CD4-positive, alpha-beta T cell (primary cell): ENCODE measurements at regions not wholly inside any gene's neighbourhood (a gene's known extent, or its start where the extent isn't known, plus 50 kb on each side); places are given as distances from the start of the nearest gene placed in this dataset.
A peak's percentile ranks its signal among the peaks of the same experiment; 100 is the strongest.

ENCODE experiments used
- ATAC-seq: fragments of 200-7000 bp; cut with Tn5 transposase; one replicate; pipeline ENCODE4 v1.10.0; 2022; ENCODE audit warnings: mild to moderate bottlenecking; ENCODE audit not compliant: poor library complexity
- CTCF ChIA-PET: fragments of 350-600 bp; sonication (Branson Sonifier 250); formaldehyde crosslinking; loops from one replicate; lab custom pipeline; 2021; ENCODE audit warnings: antibody characterized with exemption, inconsistent platforms; lab: Charles Lee
- POLR2A ChIA-PET: fragments of 350-600 bp; sonication (Branson Sonifier 250); formaldehyde crosslinking; loops from one replicate; lab custom pipeline; 2021; ENCODE audit warnings: antibody characterized with exemption, inconsistent platforms; lab: Charles Lee
- DNase-seq, 14 experiments: peaks; one replicate each; pipeline ENCODE4 v3.0.0-alpha.2; 2013 to 2020; ENCODE audit warnings: mixed read lengths in 2 of 14
- H3K27ac ChIP-seq, 2 donors: one replicate each; pipeline versions ENCODE4 v1.5.1 to v1.7.0; 2013; ENCODE audit warnings: low read length in 2 of 2, low read depth in 1 of 2, mild to moderate bottlenecking in 1 of 2
- H3K27me3 ChIP-seq, 2 experiments: 1 replicate in 1 of 2; 2 replicates in 1 of 2; pipeline versions ENCODE4 v1.6.1 to v1.7.0; 2013; ENCODE audit warnings: low read length in 2 of 2, control low read depth in 1 of 2, mild to moderate bottlenecking in 1 of 2, moderate library complexity in 1 of 2; ENCODE audit not compliant: insufficient read depth in 2 of 2, control insufficient read depth in 1 of 2
- H3K36me3 ChIP-seq: one replicate; pipeline ENCODE4 v1.6.1; 2013; ENCODE audit warnings: low read length, control low read depth; ENCODE audit not compliant: insufficient read depth
- H3K4me1 ChIP-seq: one replicate; pipeline ENCODE4 v1.6.1; 2013; ENCODE audit warnings: low read length, control low read depth; ENCODE audit not compliant: insufficient read depth
- H3K4me3 ChIP-seq: one replicate; pipeline ENCODE4 v1.5.1; 2013; ENCODE audit warnings: mild to moderate bottlenecking, low read length, moderate library complexity
- H3K9me3 ChIP-seq, 2 experiments: 1 replicate in 1 of 2; 2 replicates in 1 of 2; pipeline versions ENCODE4 v1.6.1 to v1.7.0; 2013; ENCODE audit warnings: low read length in 2 of 2, mild to moderate bottlenecking in 2 of 2, control low read depth in 1 of 2, moderate library complexity in 1 of 2; ENCODE audit not compliant: control insufficient read depth in 1 of 2, insufficient read depth in 1 of 2
- H3K27ac Mint-ChIP-seq: one replicate; pipeline ENCODE4 v1.8.0; 2020; ENCODE audit warnings: mixed read lengths
- H3K27me3 Mint-ChIP-seq: one replicate; pipeline ENCODE4 v1.8.0; 2021; ENCODE audit warnings: mixed read lengths
- H3K36me3 Mint-ChIP-seq: one replicate; pipeline ENCODE4 v1.8.0; 2021; ENCODE audit warnings: low read depth, mixed read lengths
- H3K4me1 Mint-ChIP-seq: one replicate; pipeline ENCODE4 v1.8.0; 2021; ENCODE audit warnings: low read depth, mixed read lengths
- H3K4me3 Mint-ChIP-seq: one replicate; pipeline ENCODE4 v1.8.0; 2020; ENCODE audit warnings: mild to moderate bottlenecking, mixed read lengths
- H3K9me3 Mint-ChIP-seq: one replicate; pipeline ENCODE4 v1.8.0; 2020; ENCODE audit warnings: mixed read lengths
- CTCF ChIP-seq: fragments of 200-600 bp; IDR thresholded peaks from one replicate; pipeline ENCODE4 v1.8.0; 2022; ENCODE audit warnings: antibody characterized with exemption, mild to moderate bottlenecking
- intact Hi-C, 2 experiments: fragments of 100-400 bp; cut with DNase I in 1 of 2; cut with micrococcal nuclease in 1 of 2; formaldehyde crosslinking; loops; one replicate each; pipeline versions ENCODE4 v1.15.1 to v1.9.0; 2023 to 2025; cut with DNase I, micrococcal nuclease

GRCh38 chrX:45769761-45770582 lies 569.3 kb upstream of the DIPK2B start:
- CTCF ChIA-PET, result interaction anchor here (0.9 kb wide), 1 partner anchor 79 kb away, joined by 3 read pairs; no protein-coding TSS in a partner anchor
- Mint-ChIP-seq H3K27ac (peak overlapping the region; percentile 97), H3K36me3 (peaks cover 16% of the 10 kb centered on the region), H3K9me3 (no peaks in the 10 kb centered on the region), H3K27me3 (no peaks in the 10 kb centered on the region), H3K4me3 (peak overlapping the region; percentile 93), H3K4me1 (peaks cover 89% of the 10 kb centered on the region)
- peak overlapping the region; percentile 63 to 71 for H3K27ac ChIP-seq
- POLR2A ChIA-PET, result interaction anchor here (1.1 to 5.1 kb wide), 10 partner anchors 11 to 1426 kb away, joined by 3 to 37 read pairs (median 5); partner anchors contain the start of gene KDM6A
- DNase-seq (peak in 7 of 14 experiments; percentile 6 to 78 (median 18)), ATAC-seq (peak; percentile 25)
- peaks cover 32% of the 10 kb centered on the region for H3K4me1 ChIP-seq
- TF ChIP-seq CTCF, result no peak
- no peaks in the 10 kb centered on the region for H3K36me3 ChIP-seq
- peak overlapping the region; percentile 64 for H3K4me3 ChIP-seq
- H3K9me3 ChIP-seq, result no peaks in the 10 kb centered on the region
- intact Hi-C loops, result loop anchor here in 1 of 2 experiments (2.0 kb wide), 2 partner anchors 13 to 79 kb away; no protein-coding TSS in a partner anchor
- H3K27me3 ChIP-seq, result no peaks in the 10 kb centered on the region

GRCh38 chrX:45768666-45769236 lies 568.1 kb upstream of the DIPK2B start:
- Histone ChIP-seq H3K4me3 (peak overlapping the region; percentile 64), H3K27me3 (no peaks in the 10 kb centered on the region), H3K9me3 (no peaks in the 10 kb centered on the region), H3K4me1 (peaks cover 31% of the 10 kb centered on the region), H3K36me3 (no peaks in the 10 kb centered on the region), H3K27ac (peak overlapping the region; percentile 63 to 71)
- peak overlapping the region; percentile 97 for H3K27ac Mint-ChIP-seq
- H3K4me1 Mint-ChIP-seq, result peaks cover 83% of the 10 kb centered on the region
- H3K9me3 Mint-ChIP-seq, result no peaks in the 10 kb centered on the region
- TF ChIP-seq CTCF, result no peak
- DNase-seq (peak in 1 of 14 experiments; percentile 15), ATAC-seq (no peak)
- H3K4me3 Mint-ChIP-seq, result peak overlapping the region; percentile 93
- CTCF ChIA-PET, result no interaction called here
- POLR2A ChIA-PET, result interaction anchor here (0.8 to 5.1 kb wide), 9 partner anchors 10 to 1424 kb away, joined by 3 to 37 read pairs (median 5); no protein-coding TSS in a partner anchor
- H3K27me3 Mint-ChIP-seq, result no peaks in the 10 kb centered on the region
- peaks cover 16% of the 10 kb centered on the region for H3K36me3 Mint-ChIP-seq
- intact Hi-C loops, result no loop called here

GRCh38 chrX:45766981-45767501 lies 566.4 kb upstream of the DIPK2B start:
- no peak for TF ChIP-seq CTCF
- no peaks in the 10 kb centered on the region for H3K9me3 Mint-ChIP-seq
- peak; percentile 18 for ATAC-seq

More at GRCh38 chrX:45766981-45767501, 566.4 kb upstream of the DIPK2B start:
- H3K36me3 ChIP-seq, result no peaks in the 10 kb centered on the region
- H3K9me3 ChIP-seq, result no peaks in the 10 kb centered on the region
- H3K27me3 ChIP-seq, result no peaks in the 10 kb centered on the region
- no peaks in the 10 kb centered on the region for H3K27me3 Mint-ChIP-seq
- H3K4me3 Mint-ChIP-seq, result peak overlapping the region; percentile 85
- ChIA-PET POLR2A (interaction anchor here (0.6 to 5.1 kb wide), 3 partner anchors 8 to 40 kb away, joined by 3 to 37 read pairs (median 34); no protein-coding TSS in a partner anchor), CTCF (interaction anchor here (1.2 to 1.9 kb wide), 4 partner anchors 10 to 82 kb away, joined by 3 to 5 read pairs (median 4); no protein-coding TSS in a partner anchor)
- peaks cover 79% of the 10 kb centered on the region for H3K4me1 Mint-ChIP-seq
- intact Hi-C loops, result no loop called here
- H3K4me1 ChIP-seq, result peaks cover 32% of the 10 kb centered on the region
- peak overlapping the region; percentile 97 for H3K27ac Mint-ChIP-seq
- peak in 3 of 14 experiments; percentile 39 to 61 (median 58) for DNase-seq
- H3K36me3 Mint-ChIP-seq, result peaks cover 18% of the 10 kb centered on the region
- H3K4me3 ChIP-seq, result peak overlapping the region; percentile 64
- H3K27ac ChIP-seq, result peak overlapping the region in 1 of 2 donors; percentile 52
